GM19452 (cell line): ENCODE measurements at regions not wholly inside any gene's neighbourhood (a gene's known extent, or its start where the extent isn't known, plus 50 kb on each side); places are given as distances from the start of the nearest gene placed in this dataset.
A peak's percentile ranks its signal among the peaks of the same experiment; 100 is the strongest.

Experiments
- ATAC-seq: cut with Tn5 transposase; IDR thresholded peaks from one replicate; pipeline ENCODE4 v1.9.1; 2021; ENCODE audit not compliant: unreplicated experiment

DNA sequence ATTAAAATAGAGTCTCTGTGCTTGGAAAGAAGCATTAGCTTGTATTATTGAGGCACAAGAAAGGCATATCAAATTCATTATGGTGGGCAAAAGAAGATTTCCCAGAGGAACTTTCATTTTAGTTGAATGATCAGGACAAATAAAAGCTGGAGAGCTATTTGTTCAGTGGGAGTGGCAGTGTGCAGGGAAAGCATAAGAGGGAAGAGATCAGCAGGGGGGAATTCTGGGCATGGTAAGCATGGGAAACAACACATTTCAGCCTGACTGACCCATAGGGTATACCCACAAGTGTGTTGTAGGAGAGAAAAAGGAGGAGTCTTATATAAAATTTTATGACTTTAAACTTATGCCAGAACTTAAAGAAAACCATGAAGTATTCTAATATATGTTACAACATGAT is 167.7 kb upstream of the RASA1 start:
- no peak for ATAC-seq

DNA sequence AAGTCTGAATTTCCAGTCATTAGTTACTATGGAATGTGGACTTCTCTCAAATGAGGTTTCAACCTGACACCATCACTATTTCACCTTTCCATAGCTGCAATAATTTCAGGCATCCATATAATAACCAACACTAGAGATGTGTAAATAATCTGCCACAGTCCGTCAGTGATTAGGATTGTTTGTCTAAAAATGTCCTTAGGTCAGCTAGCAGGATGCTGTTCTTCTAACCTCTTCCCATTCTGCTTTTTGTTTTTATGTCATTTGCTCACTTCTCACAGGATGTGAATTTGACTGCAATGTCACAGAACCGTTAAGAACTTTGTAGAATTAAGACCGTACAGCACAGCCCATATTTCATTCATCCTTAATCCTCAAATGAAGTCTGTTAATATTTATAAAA is 166.4 kb upstream of the RASA1 start:
- ATAC-seq, result no peak

DNA sequence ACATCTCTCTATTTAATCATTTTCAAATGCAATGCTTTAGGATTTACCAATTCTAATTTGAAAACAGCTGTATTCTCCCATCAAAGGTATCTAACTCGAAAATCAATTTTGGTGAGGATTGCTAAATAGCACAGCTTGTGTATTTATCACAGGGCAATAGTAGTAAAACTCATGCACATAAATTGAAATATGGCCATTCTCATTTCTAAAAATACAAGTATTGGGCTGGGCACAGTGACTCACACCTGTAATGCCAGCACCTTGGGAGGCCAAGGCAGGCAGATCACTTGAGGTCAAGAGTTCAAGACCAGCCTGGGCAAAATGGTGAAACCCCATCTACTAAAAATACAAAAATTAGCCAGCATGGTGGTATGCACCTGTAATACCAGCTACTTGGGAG is 164.8 kb upstream of the RASA1 start:
- ATAC-seq, result no peak

DNA sequence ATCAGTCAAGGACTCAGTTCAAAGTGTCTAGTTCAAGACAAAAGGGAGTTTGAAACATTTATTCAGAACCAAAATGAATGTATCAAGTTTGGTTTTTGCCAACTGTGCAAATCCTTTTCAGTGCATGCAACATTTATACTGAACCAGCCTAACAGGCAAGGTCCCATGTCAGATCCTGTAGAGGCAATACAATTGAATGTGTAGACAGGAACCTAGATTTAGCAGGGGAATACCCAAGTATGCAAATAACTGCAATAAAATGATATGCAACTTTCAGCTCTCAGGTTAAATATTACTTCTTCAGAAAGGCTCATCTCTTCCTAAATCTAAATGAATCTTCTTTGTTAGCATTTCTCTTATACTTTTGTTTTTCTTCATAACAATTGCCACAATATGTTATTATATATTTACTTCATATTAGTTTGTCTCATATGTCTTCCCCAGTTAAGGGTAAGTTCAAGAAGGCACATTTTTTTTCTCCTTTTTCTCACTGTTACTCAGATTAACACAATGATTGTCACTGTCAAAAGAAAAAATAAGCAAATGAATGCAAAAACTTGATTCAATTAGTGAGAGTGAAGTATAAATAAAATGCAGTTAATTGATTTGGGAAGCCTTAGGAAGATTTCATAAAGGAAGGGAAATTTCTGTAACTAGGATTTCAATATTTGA is 163.9 kb upstream of the RASA1 start:
- peak; percentile 90 for ATAC-seq

DNA sequence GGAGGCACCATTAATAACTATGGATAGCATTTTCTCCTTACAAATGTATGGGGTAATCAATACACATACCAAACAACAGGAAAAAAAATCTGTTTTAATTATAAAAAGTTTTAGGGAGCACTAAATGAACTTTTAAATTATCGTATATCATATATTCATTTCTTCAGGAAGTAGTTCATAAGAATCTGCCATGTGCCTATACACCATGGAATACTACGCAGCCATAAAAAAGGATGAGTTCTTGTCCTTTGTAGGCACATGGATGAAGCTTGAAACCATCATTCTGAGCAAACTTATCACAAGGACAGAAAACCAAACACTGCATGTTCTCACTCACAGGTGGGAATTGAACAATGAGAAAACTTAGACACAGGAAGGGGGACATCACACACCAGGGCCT is 162.1 kb upstream of the RASA1 start:
- ATAC-seq, result no peak

DNA sequence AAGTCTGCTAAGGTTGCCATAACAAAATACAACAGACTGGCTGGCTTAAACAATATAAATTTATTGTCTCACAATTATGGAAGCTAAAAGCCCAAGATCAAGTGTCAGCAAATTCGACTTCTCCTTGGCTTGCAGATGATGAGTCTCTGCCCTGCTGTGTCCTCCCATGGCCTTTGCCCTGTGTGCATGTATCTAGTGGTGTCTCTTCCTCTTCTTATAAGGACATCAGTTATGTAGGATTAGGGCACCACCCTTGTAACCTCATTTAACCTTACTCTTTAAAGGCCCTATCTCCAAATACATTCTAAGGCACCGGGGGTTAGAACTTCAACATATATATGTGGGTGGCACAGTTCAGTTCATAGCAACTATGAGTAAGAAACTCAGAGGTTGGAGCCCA is 157.9 kb upstream of the RASA1 start:
- ATAC-seq, result no peak

DNA sequence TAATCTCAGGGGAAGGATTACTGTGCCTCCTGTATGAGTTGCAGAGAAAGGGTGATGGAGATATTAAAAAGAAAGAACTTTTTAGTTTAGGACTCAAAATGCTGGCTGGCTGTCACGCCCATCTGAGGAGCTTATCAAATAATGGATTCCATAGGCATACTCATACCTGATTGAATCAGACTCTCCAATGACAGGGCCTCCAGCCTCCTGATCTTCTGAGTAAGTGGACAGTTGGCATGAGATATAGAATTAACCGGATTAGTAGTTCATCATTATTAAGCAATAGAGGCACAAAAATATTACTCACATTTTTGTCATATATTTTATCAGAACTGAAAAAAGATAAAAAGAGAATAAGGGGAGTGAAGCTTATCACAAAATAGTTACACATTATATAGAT is 157.0 kb upstream of the RASA1 start:
- ATAC-seq, result no peak

DNA sequence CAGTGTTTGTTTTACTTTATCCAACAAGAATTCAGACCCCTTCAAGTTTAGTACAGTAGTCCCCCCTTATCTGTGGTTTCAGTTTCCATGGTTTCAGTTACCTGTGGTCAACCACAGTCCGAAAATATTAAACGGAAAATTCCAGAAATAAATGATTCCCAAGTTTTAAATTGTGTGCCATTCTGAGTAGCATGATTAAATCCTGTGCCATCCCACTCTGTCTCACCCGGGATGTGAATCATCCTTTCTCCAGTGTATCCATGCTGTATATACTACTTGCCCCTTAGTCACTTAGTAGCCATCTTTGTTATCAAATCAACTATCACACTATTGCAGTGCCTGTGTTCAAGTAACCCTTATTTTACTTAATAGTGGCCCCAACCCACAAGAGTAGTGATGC is 153.8 kb upstream of the RASA1 start:
- ATAC-seq, result no peak

DNA sequence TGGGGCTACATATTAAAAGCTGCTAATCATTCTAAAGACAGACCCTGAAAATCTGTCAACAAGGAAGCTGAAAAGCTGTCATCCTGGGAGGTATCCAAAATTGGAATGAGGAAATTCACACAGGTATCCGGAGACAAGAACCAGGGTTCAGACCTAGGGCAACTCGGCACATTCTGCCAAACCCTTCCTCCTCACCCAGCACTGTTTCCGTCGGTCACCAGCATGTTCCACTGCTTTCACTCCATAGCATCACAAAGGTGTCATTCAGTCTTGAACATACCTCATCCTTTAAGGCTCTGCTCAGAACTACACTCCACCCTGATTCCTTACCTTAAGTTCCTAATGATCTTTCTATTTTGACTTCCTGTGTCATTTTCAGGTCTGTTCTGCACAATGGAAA is 153.1 kb upstream of the RASA1 start:
- no peak for ATAC-seq

DNA sequence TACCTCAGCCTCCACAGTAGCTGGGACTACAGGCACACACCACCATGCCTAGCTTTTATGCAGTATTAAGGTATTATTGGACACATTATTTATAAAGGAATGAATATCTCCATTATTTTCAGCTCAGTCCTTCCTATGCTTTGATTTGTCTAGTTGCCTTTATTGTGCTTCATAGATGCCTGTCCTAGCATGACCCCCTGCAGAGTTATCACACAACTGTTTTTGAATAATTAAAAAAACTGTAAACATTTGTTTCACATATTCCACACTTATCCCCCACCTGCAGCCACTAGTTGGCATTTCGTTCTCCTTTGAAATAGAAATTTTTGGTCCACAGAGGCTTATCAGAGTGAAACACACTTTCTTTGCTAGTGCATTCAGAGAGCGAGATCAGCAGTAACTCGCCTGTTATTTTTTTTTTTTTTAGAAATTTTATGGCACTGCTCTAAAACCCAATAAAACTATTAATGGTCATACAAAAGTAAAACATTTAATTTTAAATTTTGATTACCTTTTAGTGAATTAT is 151.8 kb upstream of the RASA1 start:
- no peak for ATAC-seq

DNA sequence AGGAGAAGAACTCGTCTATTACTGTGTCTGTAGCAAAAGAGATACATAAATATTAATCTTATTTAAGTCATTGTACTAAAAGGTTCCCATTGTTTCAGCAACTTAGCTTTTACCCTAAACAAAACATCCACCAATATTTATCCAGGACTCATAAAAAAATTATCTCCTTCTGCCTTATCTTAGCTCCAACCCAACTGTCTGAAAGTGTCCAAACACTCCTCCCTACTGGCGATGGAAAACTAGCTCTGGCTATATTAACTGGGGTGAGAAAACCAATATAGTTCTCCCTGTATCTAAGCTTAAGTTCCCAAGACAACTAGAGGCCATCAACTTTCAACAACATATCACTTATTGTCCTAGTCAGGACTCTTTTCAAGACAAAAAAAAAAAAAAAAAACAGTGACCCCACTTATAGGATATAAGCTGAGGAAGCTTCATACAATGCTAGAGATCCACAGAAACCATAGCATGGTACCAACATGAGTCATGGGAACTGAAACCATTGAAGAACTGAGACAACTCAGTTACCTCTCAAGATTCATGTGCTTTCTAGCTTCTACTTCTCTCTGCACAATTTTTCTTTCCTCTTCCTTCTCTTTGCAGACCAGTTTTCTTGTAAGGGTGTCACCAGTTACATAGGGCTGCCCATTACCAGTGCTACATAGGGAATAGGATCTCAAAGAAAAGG is 150.7 kb upstream of the RASA1 start:
- peak; percentile 77 for ATAC-seq

DNA sequence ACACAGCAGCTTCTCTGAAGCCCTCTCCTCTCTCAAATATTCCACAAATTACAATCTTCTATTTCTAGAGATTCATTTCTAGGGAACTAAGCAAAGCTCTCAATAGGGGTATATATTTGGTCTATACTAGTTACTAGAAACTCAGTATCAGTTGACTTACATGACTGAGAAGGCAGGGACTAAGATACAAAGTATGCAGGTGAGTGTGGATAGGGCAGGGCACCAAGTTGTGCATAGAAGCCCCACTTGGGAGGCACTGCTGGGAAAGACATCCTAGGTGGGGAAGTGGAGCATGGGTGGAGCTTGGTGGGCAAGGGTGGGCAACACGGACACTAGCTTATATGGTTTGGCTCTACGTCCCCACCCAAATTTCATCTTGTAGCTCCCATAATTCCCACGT is 148.1 kb upstream of the RASA1 start:
- ATAC-seq, result no peak

DNA sequence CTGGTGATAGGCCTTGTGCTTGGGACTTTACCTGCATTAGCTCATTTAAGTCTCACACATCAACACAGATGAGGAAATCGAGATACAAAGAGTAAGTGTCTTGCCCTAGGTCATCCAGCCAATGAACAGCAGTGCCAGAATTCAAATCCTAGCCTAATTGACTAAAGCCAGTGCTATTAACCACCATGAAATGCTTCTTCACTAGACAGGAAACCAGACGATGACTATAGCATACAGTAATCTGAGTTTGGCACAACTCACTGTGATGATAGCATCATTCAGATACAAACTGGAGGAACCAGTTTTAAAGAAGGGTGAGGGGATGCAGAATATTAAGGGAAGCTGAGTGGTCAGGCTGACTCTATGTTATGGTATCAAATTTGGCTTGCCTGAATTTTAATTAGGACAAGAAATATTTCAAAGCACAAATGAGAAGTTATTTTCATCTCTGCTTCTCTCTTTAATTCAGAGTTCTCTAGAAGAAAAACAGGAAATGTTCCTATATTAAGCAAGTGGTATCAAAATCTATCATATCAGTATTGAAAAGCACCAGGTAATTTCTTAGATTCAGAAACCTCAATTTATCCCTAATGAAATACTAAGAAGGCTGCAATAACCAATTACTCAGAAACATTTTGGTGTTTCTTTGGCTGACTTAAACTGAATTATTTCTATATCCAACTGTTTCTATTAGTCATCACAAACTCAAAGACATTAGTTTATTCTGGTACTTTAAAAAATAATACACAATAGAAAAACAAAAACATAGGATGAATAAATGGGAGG is 147.0 kb upstream of the RASA1 start:
- ATAC-seq, result peak; percentile 21

DNA sequence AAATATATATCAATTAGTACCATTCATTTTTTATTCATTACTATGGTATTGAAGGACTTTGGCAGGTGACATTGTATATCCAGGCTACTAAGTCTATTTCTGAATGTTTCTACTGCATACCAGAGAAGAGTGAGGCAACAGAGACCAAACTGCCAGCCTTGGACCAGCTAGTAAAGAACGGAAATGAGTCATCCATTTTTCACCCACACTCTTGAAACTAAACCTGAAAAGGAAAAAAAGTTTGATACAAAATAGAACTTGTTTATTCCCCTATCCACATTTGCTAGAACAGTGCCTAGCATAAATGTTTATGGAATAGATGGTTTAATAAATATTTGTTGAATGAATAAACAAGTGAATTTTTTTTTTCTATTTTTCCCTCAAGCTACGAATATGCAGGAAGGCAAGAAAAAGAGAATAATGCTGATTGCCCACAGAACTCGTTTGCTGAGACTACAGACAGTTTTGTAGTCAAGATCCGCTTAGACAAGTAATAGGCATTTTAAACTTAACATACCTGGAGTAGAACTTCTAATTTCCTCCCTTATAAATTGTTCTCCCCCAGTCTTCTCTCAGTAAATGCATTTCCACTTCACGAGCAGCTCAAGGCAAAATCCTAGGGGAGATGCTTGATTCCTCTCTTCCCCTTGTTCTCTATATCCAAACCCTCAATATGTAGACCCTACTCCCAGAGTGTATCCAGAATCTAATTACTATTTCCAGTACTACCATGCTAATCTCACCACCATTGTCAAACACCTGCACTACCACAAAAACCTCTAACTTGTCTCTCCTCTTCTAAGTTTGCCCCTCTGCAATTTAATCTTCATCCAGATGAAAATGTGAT is 146.2 kb upstream of the RASA1 start:
- peak; percentile 78 for ATAC-seq

DNA sequence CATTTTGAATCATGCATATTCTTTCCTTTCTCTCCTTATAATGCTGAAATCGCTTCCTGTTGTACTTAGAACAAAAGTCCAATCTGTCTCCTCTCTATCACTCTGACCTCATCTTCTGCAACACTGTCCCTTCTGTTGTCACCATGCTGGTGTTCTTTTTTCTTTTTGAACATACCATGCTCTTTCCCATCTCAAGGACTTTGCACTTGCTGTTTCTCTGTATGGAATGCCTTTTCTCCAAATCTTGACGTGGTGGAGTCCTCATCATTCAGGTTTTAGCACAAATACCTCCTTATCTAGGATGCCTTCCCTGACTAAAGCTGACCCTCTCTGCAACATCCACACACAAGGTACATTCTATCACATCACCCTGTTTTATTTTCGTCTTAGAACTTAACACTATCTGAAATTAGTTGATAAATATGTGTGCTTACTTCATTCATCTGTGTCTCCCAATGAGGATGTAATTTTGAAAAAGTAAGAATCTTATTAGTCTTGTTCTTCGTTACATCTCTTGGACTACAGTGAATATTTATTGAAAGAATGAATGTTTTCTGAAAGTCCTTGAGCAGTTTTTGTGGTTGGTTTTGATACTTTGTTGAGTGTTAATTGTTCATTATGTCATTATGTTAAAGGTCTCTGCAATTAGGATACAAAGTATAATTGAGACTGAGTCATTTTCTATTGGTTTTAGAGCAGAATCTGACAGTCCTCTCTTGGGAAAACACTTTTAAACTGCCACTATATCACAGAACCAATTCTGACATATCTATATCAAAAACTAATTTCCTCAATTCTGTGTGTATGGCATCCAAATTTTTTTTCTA is 145.3 kb upstream of the RASA1 start:
- ATAC-seq, result no peak

DNA sequence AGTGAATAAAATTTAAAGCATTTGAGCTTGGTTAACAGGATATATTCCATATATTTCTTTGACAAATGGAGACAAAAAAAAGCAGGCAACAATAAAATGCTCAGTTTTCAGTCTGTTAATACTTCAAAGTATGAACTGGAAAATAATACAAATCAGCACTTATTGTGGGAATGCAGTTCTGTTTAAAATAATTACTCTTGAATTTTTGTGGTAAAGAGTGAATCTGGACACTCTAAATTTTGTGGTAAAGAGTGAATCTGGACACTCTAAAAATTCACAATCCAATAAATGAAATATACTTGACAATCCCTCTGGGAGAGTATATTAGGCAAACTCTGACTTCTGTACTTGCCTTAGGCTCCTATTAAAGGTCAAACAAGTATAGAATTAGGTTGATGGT is 141.9 kb upstream of the RASA1 start:
- ATAC-seq, result no peak

DNA sequence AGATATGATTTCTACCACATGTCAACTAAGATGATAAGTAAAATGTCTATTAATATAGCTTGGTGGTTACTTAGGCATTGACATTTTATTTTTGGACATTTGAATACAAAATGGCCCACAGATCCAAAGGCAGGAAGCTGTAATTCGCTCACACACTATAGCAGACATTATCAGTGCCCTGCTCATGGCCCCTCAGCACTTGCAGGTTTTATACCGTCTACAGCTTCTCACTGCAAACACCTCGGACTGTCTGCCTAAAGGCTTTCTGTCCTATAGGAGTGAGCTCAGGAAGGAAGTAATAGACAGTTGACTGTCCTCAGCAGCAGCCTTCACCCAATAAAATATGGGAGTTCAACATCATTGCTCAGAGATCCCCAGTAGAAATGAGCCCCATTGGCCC is 140.8 kb upstream of the RASA1 start:
- no peak for ATAC-seq

DNA sequence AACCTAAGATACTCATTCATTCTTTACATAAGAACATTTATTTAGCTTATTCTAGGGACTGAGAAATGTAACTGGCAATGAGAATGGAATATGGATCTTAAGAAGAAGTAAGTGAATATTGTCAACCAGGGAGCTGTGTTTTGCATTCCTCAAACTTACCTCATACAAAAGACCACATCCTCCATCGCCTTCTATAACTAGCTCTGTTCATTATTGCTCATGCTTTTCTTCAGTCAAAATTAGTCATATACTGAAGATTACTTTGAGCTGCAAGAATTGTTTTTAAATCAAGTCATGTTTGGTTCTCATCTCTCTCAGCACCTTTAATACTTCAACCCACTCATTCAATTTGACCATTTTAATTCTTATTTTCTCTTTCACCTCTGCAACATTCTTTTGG is 140.3 kb upstream of the RASA1 start:
- ATAC-seq, result no peak

DNA sequence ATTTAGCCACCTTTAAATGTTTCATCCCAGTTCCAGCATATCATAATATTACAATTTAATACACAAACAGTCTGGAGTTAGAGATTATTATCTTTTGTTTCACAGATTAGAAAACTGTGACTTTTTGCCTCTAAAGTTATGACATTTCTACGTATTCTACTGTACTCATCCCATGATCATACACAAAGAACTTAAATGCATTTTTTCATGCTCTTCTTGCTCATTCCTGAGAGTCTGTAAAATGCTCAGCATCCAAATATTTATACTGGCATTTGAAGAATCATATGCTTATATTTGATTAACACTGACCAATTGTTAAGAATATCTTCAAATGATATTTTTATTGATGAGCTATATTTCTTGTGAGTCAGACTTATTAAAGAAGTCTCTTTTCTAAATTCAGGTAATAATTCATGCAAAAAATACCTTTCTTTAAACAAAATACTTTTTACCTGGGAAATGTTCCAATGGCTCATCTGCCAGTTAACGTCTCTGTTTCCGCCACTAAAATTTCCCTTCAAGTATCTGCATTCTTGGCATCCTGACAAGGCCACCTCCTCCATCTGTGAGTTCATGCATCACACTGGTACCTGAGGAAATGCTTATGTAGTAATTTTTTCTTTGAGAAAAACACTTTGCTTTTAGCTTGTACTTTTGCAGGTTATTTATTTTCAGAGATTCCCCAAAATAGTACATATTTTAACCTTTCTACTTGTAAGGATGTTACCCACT is 139.6 kb upstream of the RASA1 start:
- ATAC-seq, result no peak

DNA sequence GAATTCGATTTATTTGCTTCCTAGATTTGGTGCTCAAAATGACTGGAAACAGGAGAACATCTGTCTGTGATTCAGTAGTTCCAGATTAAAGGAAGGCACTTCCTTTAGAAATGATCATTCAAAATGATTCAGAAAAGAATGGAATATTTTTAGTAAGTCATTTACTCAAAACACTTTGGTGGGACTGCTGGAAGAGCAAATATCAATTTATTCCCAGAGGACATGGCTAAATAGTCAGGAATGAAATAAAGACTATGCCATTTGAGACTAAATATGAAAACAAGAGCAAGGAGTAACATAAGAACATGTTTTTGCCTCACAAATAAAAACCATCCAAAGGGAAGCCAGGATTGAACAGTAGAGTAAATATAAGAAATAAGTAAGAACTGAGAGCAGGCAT is 138.6 kb upstream of the RASA1 start:
- ATAC-seq, result no peak
